Uterus (tissue), 3 donors: ENCODE measurements at regions not wholly inside any gene's neighbourhood (a gene's known extent, or its start where the extent isn't known, plus 50 kb on each side); places are given as distances from the start of the nearest gene placed in this dataset.

ENCODE experiments used
- DNase-seq, 2 donors: peaks; one replicate each; pipeline ENCODE4 v3.0.0-alpha.2; 2019 to 2020
- H3K27ac ChIP-seq, 2 donors: fragments of 200-600 bp; sonication (generic); 1 replicate in 1 of 2; 2 replicates in 1 of 2; pipeline ENCODE4 v1.5.1; 2016 to 2018
- H3K27me3 ChIP-seq, 2 donors: fragments of 200-600 bp; sonication (generic); one replicate each; pipeline ENCODE4 v1.5.1; 2018 to 2019; ENCODE audit warnings: control low read depth in 1 of 2
- H3K36me3 ChIP-seq, 2 donors: fragments of 200-600 bp; sonication (generic); one replicate each; pipeline ENCODE4 v1.5.1; 2019; ENCODE audit warnings: control low read depth in 1 of 2
- H3K4me1 ChIP-seq, 2 donors: fragments of 200-600 bp; sonication (generic); one replicate each; pipeline ENCODE4 v1.5.1; 2018 to 2019; ENCODE audit warnings: control low read depth in 1 of 2
- H3K4me3 ChIP-seq, 2 donors: fragments of 200-600 bp; sonication (generic); 1 replicate in 1 of 2; 2 replicates in 1 of 2; pipeline ENCODE4 v1.5.1; 2018 to 2019; ENCODE audit warnings: mild to moderate bottlenecking in 1 of 2
- H3K9me3 ChIP-seq, 2 donors: fragments of 200-600 bp; sonication (generic); one replicate each; pipeline ENCODE4 v1.5.1; 2019; ENCODE audit warnings: control low read depth in 1 of 2
- CTCF ChIP-seq, 4 experiments: fragments of 200-600 bp in 2 of 4; fragments of 450-650 bp in 2 of 4; sonication (generic) in 2 of 4; IDR thresholded peaks; one replicate each; pipeline ENCODE4 v1.5.1; 2016 to 2019; ENCODE audit warnings: antibody characterized with exemption in 4 of 4, mild to moderate bottlenecking in 2 of 4, moderate library complexity in 1 of 4
- POLR2A ChIP-seq, 2 donors: fragments of 450-650 bp; IDR thresholded peaks; one replicate each; pipeline ENCODE4 v1.6.1; 2016; ENCODE audit warnings: antibody characterized with exemption in 2 of 2, mild to moderate bottlenecking in 1 of 2, moderate library complexity in 1 of 2
- intact Hi-C: fragments of 100-400 bp; cut with DNase I; formaldehyde crosslinking; loops from one replicate; pipeline ENCODE4 v1.15.1; 2023; ENCODE audit warnings: low total_unique reads
- donor health status: DM: yes; HTN: yes; CAD: no.

DNA sequence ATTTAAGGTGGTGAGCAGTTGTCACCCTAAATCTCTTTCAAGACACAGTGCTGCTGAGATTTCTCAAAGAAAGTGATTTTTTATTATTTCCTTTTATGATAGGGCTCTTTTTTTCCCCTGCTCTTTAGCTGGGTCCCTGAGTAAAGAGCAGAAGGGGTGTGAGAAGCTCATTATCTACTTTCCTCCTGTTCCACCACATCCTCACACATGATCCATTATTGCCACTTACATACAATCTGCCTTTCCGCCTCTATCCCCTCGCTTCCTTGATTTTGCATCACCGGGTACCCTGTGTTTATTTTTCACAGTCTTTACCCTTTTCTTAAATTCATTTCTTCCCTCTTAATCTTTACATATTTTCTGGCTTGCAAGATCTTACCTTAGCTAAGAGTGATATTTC, 93.9 kb upstream of the CCDC85A start:
- Histone ChIP-seq H3K27ac (no peak overlapping the region), H3K4me3 (no peak overlapping the region), H3K36me3 (no peaks in the 10 kb centered on the region), H3K4me1 (no peaks in the 10 kb centered on the region), H3K27me3 (no peaks in the 10 kb centered on the region), H3K9me3 (no peaks in the 10 kb centered on the region)
- TF ChIP-seq POLR2A (IDR thresholded peaks at IDR 0.05) (no peak), CTCF (IDR thresholded peaks at IDR 0.05) (no peak)
- intact Hi-C loops, result no loop called here
- no peak for DNase-seq

- H3K36me3 ChIP-seq, result no peaks in the 10 kb centered on the region
- H3K4me1 ChIP-seq, result no peaks in the 10 kb centered on the region
- H3K27me3 ChIP-seq, result no peaks in the 10 kb centered on the region
- H3K27ac ChIP-seq, result no peak overlapping the region
- H3K9me3 ChIP-seq, result no peaks in the 10 kb centered on the region
- intact Hi-C loops, result no loop called here
- no peak overlapping the region for H3K4me3 ChIP-seq
- no peak for TF ChIP-seq POLR2A (IDR thresholded peaks at IDR 0.05)
- TF ChIP-seq CTCF (IDR thresholded peaks at IDR 0.05), result no peak
- DNase-seq, result no peak
These were observed 83.8 kb upstream of the CCDC85A start for GRCh38 chr2:56099963-56100362.

DNA sequence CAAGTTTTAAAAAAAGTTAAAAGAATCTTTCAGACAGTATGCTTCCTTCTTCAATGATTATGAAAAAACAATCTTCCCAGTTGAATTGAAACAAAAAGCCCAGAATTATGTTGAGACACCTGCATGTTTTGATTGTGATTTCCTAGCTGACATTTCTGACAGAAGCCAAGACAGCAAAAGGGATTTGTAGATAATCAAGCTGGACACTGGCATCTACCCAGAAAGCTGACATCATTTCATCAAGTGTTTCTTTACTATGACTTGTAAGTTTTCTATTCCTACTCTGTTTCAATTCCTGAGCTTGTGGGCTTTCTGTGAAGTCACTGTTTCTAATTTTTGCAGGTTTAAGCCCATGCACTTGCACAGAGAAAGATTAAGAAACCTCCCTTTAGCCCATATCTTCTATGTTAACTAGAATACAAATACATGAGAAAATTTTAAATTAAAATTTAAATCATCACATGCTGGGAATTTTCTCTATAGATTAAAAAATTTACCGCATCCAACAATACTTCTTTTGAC, 82.9 kb upstream of the CCDC85A start:
- no peaks in the 10 kb centered on the region for H3K4me1 ChIP-seq
- H3K27me3 ChIP-seq, result no peaks in the 10 kb centered on the region
- no peak for TF ChIP-seq POLR2A (IDR thresholded peaks at IDR 0.05)
- no peak for TF ChIP-seq CTCF (IDR thresholded peaks at IDR 0.05)
- H3K4me3 ChIP-seq, result no peak overlapping the region
- no peaks in the 10 kb centered on the region for H3K36me3 ChIP-seq
- intact Hi-C loops, result no loop called here
- no peaks in the 10 kb centered on the region for H3K9me3 ChIP-seq
- H3K27ac ChIP-seq, result no peak overlapping the region
- DNase-seq, result no peak

- intact Hi-C loops, result no loop called here
- no peaks in the 10 kb centered on the region for H3K4me1 ChIP-seq
- H3K4me3 ChIP-seq, result no peak overlapping the region
- TF ChIP-seq CTCF (IDR thresholded peaks at IDR 0.05) (no peak), POLR2A (IDR thresholded peaks at IDR 0.05) (no peak)
- no peaks in the 10 kb centered on the region for H3K9me3 ChIP-seq
- no peak overlapping the region for H3K27ac ChIP-seq
- no peaks in the 10 kb centered on the region for H3K36me3 ChIP-seq
- DNase-seq, result no peak
- no peaks in the 10 kb centered on the region for H3K27me3 ChIP-seq
These were observed 81.7 kb upstream of the CCDC85A start for GRCh38 chr2:56102098-56102497.

DNA sequence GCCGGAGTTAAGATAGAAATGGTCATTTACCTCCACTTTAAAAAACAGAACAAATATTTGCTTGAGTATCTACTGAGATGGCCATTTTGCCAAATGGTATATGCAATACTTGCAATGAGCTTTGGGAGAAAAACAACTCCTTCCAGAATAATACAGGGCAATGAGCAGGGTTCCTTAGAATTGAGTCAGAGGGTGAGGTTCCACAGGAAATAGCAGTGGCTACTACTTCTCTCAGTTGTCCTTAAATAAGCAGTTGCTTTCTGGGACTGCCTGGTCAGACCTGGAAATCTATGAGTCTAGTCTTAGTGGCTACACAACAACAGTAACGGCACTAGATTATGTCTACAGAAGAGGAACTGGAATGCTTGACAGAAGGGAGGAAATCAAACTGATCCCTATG, 80.9 kb upstream of the CCDC85A start:
- H3K36me3 ChIP-seq, result no peaks in the 10 kb centered on the region
- TF ChIP-seq CTCF (IDR thresholded peaks at IDR 0.05) (no peak), POLR2A (IDR thresholded peaks at IDR 0.05) (no peak)
- no peak for DNase-seq
- no peaks in the 10 kb centered on the region for H3K4me1 ChIP-seq
- no peaks in the 10 kb centered on the region for H3K27me3 ChIP-seq
- intact Hi-C loops, result no loop called here
- H3K9me3 ChIP-seq, result no peaks in the 10 kb centered on the region
- H3K27ac ChIP-seq, result no peak overlapping the region
- no peak overlapping the region for H3K4me3 ChIP-seq
